Naive thymus-derived CD4-positive, alpha-beta T cell (primary cell): ENCODE measurements at regions not wholly inside any gene's neighbourhood (a gene's known extent, or its start where the extent isn't known, plus 50 kb on each side); places are given as distances from the start of the nearest gene placed in this dataset.

Experiments used
- ATAC-seq: fragments of 150-1000 bp; cut with Tn5 transposase; 2 replicates; pipeline ENCODE4 v1.10.0; 2021; ENCODE audit warnings: mild to moderate bottlenecking, moderate library complexity
- CTCF ChIA-PET: fragments of 350-600 bp; sonication (Branson Sonifier 250); formaldehyde crosslinking; loops from one replicate; lab custom pipeline; 2021; ENCODE audit warnings: antibody characterized with exemption; lab: Charles Lee
- POLR2A ChIA-PET: fragments of 350-600 bp; sonication (Branson Sonifier 250); formaldehyde crosslinking; loops from one replicate; lab custom pipeline; 2021; ENCODE audit warnings: antibody characterized with exemption, inconsistent platforms; lab: Charles Lee
- DNase-seq, 9 donors: peaks; one replicate each; pipeline versions ENCODE4 v3.0.0 to v3.0.0-alpha.2; 2020 to 2022; ENCODE audit warnings: mixed read lengths in 1 of 9
- H3K27ac ChIP-seq: one replicate; pipeline ENCODE4 v1.7.0; 2013; ENCODE audit warnings: mild to moderate bottlenecking, low read depth, low read length, moderate library complexity
- H3K27me3 ChIP-seq, 2 donors: one replicate each; pipeline ENCODE4 v1.7.0; 2013; ENCODE audit warnings: low read length in 2 of 2, mild to moderate bottlenecking in 2 of 2, moderate library complexity in 2 of 2; ENCODE audit not compliant: control insufficient read depth in 2 of 2, insufficient read depth in 2 of 2
- H3K36me3 ChIP-seq, 3 experiments: 1 replicate in 2 of 3; 2 replicates in 1 of 3; pipeline ENCODE4 v1.7.0; 2013; ENCODE audit warnings: low read length in 3 of 3, mild to moderate bottlenecking in 3 of 3, moderate library complexity in 1 of 3; ENCODE audit not compliant: insufficient read depth in 3 of 3, control insufficient read depth in 2 of 3
- H3K4me1 ChIP-seq, 2 donors: one replicate each; pipeline ENCODE4 v1.7.0; 2013; ENCODE audit warnings: low read length in 2 of 2, mild to moderate bottlenecking in 2 of 2, moderate library complexity in 1 of 2; ENCODE audit not compliant: control insufficient read depth in 2 of 2, insufficient read depth in 2 of 2
- H3K4me3 ChIP-seq: 2 replicates; pipeline ENCODE4 v1.7.0; 2013; ENCODE audit warnings: mild to moderate bottlenecking, low read length
- H3K9me3 ChIP-seq, 3 experiments: 1 replicate in 2 of 3; 2 replicates in 1 of 3; pipeline ENCODE4 v1.7.0; 2013; ENCODE audit warnings: low read length in 3 of 3; ENCODE audit not compliant: control insufficient read depth in 2 of 3
- H3K27ac Mint-ChIP-seq, 9 donors: one replicate each; pipeline ENCODE4 v1.8.0; 2020 to 2022; ENCODE audit warnings: mixed read lengths in 9 of 9, mild to moderate bottlenecking in 8 of 9, moderate library complexity in 5 of 9, inconsistent platforms in 2 of 9
- H3K27me3 Mint-ChIP-seq, 5 donors: one replicate each; pipeline ENCODE4 v1.8.0; 2021 to 2022; ENCODE audit warnings: mixed read lengths in 5 of 5, mild to moderate bottlenecking in 1 of 5
- H3K36me3 Mint-ChIP-seq, 5 donors: one replicate each; pipeline ENCODE4 v1.8.0; 2020 to 2022; ENCODE audit warnings: mixed read lengths in 5 of 5, mild to moderate bottlenecking in 3 of 5, inconsistent platforms in 1 of 5
- H3K4me1 Mint-ChIP-seq, 7 donors: one replicate each; pipeline ENCODE4 v1.8.0; 2020 to 2022; ENCODE audit warnings: mixed read lengths in 7 of 7, mild to moderate bottlenecking in 3 of 7, inconsistent platforms in 1 of 7
- H3K4me3 Mint-ChIP-seq, 10 donors: one replicate each; pipeline ENCODE4 v1.8.0; 2020 to 2022; ENCODE audit warnings: mild to moderate bottlenecking in 10 of 10, mixed read lengths in 10 of 10, moderate library complexity in 6 of 10, inconsistent platforms in 2 of 10
- H3K9me3 Mint-ChIP-seq, 11 donors: one replicate each; pipeline ENCODE4 v1.8.0; 2020 to 2022; ENCODE audit warnings: mixed read lengths in 11 of 11, mild to moderate bottlenecking in 4 of 11, inconsistent platforms in 1 of 11, moderate library complexity in 1 of 11
- intact Hi-C, 2 donors: fragments of 100-400 bp; cut with micrococcal nuclease; formaldehyde crosslinking; loops; one replicate each; pipeline ENCODE4 v1.15.1; 2023

DNA sequence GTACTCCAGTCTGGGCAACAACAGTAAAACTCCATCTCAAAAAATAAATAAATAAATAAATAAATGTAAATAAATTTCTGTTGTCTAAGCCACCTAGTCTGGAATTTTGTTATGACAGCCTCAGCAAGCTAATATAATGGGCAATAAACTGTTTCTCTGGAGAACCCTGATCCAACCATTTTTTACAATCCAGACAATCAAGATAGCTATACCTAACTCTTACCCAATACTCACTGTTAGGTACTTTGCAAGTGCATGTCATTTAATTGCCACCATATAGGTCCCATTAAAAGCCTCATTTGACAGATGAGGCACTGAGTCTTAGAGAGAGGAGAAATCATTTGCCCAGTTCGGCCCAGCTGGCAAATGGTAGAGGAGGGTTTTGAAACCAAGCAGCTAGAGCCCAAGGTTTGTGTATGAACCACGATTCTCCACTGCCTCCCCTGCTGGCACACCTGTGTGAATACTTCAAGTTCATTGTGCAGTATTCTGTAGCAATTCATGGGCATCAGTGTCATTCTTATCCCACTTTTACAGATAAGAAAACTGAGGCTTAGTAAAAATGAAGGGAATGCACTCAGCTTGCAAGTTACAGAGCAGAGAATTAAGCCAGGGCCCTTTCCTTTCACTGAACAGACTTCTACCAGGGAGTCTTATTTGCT lies 107.0 kb upstream of the UBE2E1 start:
- DNase-seq (no peak), ATAC-seq (no peak)
- H3K4me3 Mint-ChIP-seq: no peak overlapping the region
- H3K4me1 ChIP-seq: no peaks in the 10 kb centered on the region
- intact Hi-C loops: no loop called here
- CTCF ChIA-PET: no interaction called here
- H3K27me3 Mint-ChIP-seq: peaks cover 0 to 8% (median 0%) of the 10 kb centered on the region in 5 donors
- H3K36me3 Mint-ChIP-seq: no peaks in the 10 kb centered on the region
- no peak overlapping the region for H3K27ac ChIP-seq
- H3K4me1 Mint-ChIP-seq: no peaks in the 10 kb centered on the region
- H3K9me3 Mint-ChIP-seq: no peaks in the 10 kb centered on the region
- no peaks in the 10 kb centered on the region for H3K9me3 ChIP-seq
- no peak overlapping the region for H3K4me3 ChIP-seq
- POLR2A ChIA-PET: no interaction called here
- no peak overlapping the region for H3K27ac Mint-ChIP-seq
- no peaks in the 10 kb centered on the region for H3K27me3 ChIP-seq
- no peaks in the 10 kb centered on the region for H3K36me3 ChIP-seq

DNA sequence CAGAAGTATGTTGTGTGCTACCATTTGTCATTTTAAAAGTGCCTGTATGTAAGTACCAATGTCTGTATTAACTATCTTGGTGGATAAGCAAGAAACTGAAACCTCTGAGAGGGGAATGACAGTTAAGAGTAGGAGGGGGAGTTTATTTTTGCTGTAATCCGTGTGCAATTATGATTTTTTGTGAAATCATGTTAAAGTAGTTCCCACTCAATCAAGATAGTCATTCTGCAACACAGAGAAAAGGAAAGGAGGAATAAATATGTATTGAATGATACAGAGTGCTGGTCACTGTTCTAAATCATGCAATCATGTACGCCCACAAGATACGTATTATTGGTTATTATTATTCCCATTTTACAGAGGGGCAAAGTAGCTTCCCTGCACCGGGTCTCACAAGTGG lies 105.1 kb upstream of the UBE2E1 start:
- CTCF ChIA-PET: no interaction called here
- no peaks in the 10 kb centered on the region for H3K9me3 Mint-ChIP-seq
- H3K27me3 Mint-ChIP-seq: peaks cover 0 to 8% (median 0%) of the 10 kb centered on the region in 5 donors
- no peak overlapping the region for H3K4me3 Mint-ChIP-seq
- Histone ChIP-seq H3K27me3 (no peaks in the 10 kb centered on the region), H3K27ac (no peak overlapping the region), H3K9me3 (no peaks in the 10 kb centered on the region), H3K4me1 (no peaks in the 10 kb centered on the region), H3K36me3 (no peaks in the 10 kb centered on the region), H3K4me3 (no peak overlapping the region)
- DNase-seq (no peak), ATAC-seq (no peak)
- no peak overlapping the region for H3K27ac Mint-ChIP-seq
- POLR2A ChIA-PET: no interaction called here
- intact Hi-C loops: no loop called here
- H3K36me3 Mint-ChIP-seq: no peaks in the 10 kb centered on the region
- H3K4me1 Mint-ChIP-seq: peaks cover 0 to 1% (median 0%) of the 10 kb centered on the region in 7 donors

DNA sequence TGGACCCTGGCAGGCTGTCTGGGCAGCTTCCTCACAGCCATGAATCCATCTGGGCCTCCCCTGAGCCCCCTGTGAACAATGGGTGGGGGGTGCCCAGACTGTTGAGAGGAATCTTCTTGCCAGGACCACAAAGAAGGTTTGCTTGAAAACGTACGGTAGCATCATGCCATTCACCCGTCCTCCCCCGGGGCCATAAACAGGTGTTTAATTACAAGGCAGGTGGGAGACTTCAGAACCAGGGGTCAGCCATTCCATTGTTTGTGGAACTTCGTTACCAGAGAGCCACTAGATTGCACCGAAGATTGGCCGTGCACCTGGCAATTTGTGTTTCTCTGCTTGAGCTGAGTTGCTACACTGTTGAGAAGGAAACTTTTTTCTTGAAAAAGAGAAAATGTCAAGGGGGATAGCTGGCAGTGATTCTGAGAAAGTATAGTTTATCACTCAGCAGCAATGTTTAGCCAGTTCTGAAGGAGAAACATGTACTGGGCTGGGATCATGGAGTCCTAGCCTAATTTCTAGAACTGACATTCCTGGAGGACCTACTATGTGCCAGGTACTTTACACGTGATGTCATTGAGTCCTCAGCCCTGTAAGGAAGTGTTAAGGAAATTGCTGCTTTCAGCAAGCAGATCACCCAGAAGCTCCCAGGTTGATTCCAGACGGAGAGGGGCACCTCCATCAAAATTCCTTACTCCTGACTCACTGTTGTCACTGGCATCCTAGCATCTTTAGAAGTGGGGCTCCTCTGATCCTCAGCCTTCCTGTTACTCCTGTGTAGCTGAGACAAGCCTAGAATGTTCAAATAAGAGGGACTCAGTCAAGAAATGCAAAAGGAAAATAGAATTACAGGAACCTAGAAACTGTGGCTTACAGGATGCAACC lies 103.8 kb upstream of the UBE2E1 start:
- POLR2A ChIA-PET: no interaction called here
- Mint-ChIP-seq H3K9me3 (no peaks in the 10 kb centered on the region), H3K36me3 (no peaks in the 10 kb centered on the region), H3K27me3 (peaks cover 0 to 5% (median 0%) of the 10 kb centered on the region in 5 donors), H3K27ac (no peak overlapping the region), H3K4me1 (peaks cover 0 to 1% (median 0%) of the 10 kb centered on the region in 7 donors), H3K4me3 (no peak overlapping the region)
- DNase-seq: no peak
- ATAC-seq: no peak
- H3K27me3 ChIP-seq: no peaks in the 10 kb centered on the region
- intact Hi-C loops: no loop called here
- no peak overlapping the region for H3K4me3 ChIP-seq
- no peaks in the 10 kb centered on the region for H3K9me3 ChIP-seq
- CTCF ChIA-PET: interaction anchor here (0.5 kb wide), 1 partner anchor 14 kb away, joined by 3 read pairs; no protein-coding TSS in a partner anchor
- no peaks in the 10 kb centered on the region for H3K4me1 ChIP-seq
- no peaks in the 10 kb centered on the region for H3K36me3 ChIP-seq
- H3K27ac ChIP-seq: no peak overlapping the region

DNA sequence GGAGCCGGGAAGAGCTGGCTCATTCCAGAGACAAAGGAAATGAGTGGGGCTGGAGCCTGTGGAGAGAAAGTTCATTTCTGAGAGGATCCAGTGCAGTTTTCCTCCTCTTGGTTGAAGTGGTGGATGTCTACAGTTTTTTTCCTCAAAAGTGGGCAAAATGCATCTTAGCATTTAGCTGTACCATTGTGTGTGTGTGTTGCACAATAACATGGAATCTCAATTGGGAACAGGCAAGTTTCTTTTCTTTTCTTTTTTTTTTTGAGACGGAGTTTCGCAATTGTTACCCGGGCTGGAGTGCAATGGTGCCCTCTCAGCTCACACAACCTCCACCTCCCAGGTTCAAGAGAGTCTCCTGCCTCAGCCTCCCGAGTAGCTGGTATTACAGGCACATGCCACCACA lies 101.5 kb upstream of the UBE2E1 start:
- H3K27me3 ChIP-seq: no peaks in the 10 kb centered on the region
- H3K9me3 ChIP-seq: no peaks in the 10 kb centered on the region
- Mint-ChIP-seq H3K27ac (no peak overlapping the region), H3K4me1 (peaks cover 0 to 1% (median 0%) of the 10 kb centered on the region in 7 donors), H3K9me3 (no peaks in the 10 kb centered on the region), H3K27me3 (peaks cover 0 to 5% (median 0%) of the 10 kb centered on the region in 5 donors), H3K36me3 (no peaks in the 10 kb centered on the region), H3K4me3 (no peak overlapping the region)
- no peak for ATAC-seq
- no peaks in the 10 kb centered on the region for H3K4me1 ChIP-seq
- CTCF ChIA-PET: interaction anchor here (0.7 kb wide), 1 partner anchor 46 kb away, joined by 3 read pairs; no protein-coding TSS in a partner anchor
- intact Hi-C loops: no loop called here
- POLR2A ChIA-PET: no interaction called here
- no peak overlapping the region for H3K4me3 ChIP-seq
- no peak for DNase-seq
- H3K36me3 ChIP-seq: no peaks in the 10 kb centered on the region
- no peak overlapping the region for H3K27ac ChIP-seq

DNA sequence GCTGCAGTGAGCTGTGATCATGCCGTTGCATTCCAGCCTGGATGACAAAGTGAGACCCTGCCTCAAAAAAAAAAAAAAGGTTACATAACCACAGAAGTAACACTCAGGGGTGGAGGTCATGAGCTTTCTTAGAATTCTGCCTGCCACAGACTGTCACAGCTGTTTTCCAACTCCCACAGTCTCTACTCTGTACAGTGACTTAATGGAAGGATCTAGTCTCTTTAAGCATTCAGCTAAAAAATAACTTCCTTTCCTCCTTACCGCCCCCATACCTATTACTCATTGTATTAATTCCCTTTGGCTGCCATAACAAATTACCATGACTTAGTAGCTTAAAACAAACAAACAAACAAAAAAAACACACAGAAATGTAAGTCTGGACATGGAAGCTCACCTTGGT lies 99.6 kb upstream of the UBE2E1 start:
- Histone ChIP-seq H3K4me1 (no peaks in the 10 kb centered on the region), H3K4me3 (no peak overlapping the region), H3K27ac (no peak overlapping the region), H3K36me3 (no peaks in the 10 kb centered on the region), H3K9me3 (no peaks in the 10 kb centered on the region), H3K27me3 (no peaks in the 10 kb centered on the region)
- Mint-ChIP-seq H3K27me3 (peaks cover 0 to 5% (median 3%) of the 10 kb centered on the region in 5 donors), H3K36me3 (no peaks in the 10 kb centered on the region), H3K9me3 (no peaks in the 10 kb centered on the region), H3K4me1 (peaks cover 0 to 5% (median 0%) of the 10 kb centered on the region in 7 donors), H3K27ac (no peak overlapping the region), H3K4me3 (no peak overlapping the region)
- CTCF ChIA-PET: interaction anchor here (0.6 kb wide), 1 partner anchor 11 kb away, joined by 6 read pairs; no protein-coding TSS in a partner anchor
- POLR2A ChIA-PET: no interaction called here
- DNase-seq (no peak), ATAC-seq (no peak)
- intact Hi-C loops: no loop called here

DNA sequence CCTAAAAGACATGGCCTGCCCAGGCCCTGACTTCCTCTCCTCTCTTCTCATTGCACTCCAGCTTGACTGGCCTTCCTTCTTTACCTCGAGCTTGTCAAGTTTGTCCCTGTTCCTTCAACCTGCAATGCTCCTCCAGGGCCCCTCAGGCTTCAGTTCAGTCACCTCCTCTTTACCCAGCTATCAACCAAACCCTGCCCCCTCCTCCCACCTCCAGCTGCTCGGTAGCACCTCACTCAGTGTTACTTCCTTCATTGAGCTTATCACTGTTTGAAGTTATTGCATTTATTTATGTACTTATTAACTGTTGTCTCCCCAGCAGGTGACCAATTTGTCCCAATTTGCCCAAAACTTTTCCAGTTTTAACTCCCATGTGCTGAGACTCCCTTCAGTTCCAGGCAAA lies 95.8 kb upstream of the UBE2E1 start:
- H3K27ac ChIP-seq: no peak overlapping the region
- H3K36me3 ChIP-seq: no peaks in the 10 kb centered on the region
- Mint-ChIP-seq H3K27me3 (peaks cover 3 to 12% (median 6%) of the 10 kb centered on the region in 5 donors), H3K9me3 (no peaks in the 10 kb centered on the region), H3K27ac (no peak overlapping the region), H3K4me3 (no peak overlapping the region), H3K4me1 (peaks cover 0 to 5% (median 0%) of the 10 kb centered on the region in 7 donors), H3K36me3 (no peaks in the 10 kb centered on the region)
- no peak overlapping the region for H3K4me3 ChIP-seq
- H3K27me3 ChIP-seq: no peaks in the 10 kb centered on the region
- DNase-seq (no peak), ATAC-seq (no peak)
- POLR2A ChIA-PET: no interaction called here
- CTCF ChIA-PET: no interaction called here
- H3K4me1 ChIP-seq: no peaks in the 10 kb centered on the region
- intact Hi-C loops: no loop called here
- H3K9me3 ChIP-seq: no peaks in the 10 kb centered on the region
